HG02588 (cell line): ENCODE measurements at regions not wholly inside any gene's neighbourhood (a gene's known extent, or its start where the extent isn't known, plus 50 kb on each side); places are given as distances from the start of the nearest gene placed in this dataset.
"Not testable (repeated sequence)": the region's sequence is repeated elsewhere in the genome, so short reads cannot be mapped to it uniquely, and the experiment has no call there.

Experiments used
- ATAC-seq: cut with Tn5 transposase; IDR thresholded peaks from one replicate; pipeline ENCODE4 v1.9.1; 2021; ENCODE audit warnings: mild to moderate bottlenecking, moderate library complexity; ENCODE audit not compliant: unreplicated experiment

DNA sequence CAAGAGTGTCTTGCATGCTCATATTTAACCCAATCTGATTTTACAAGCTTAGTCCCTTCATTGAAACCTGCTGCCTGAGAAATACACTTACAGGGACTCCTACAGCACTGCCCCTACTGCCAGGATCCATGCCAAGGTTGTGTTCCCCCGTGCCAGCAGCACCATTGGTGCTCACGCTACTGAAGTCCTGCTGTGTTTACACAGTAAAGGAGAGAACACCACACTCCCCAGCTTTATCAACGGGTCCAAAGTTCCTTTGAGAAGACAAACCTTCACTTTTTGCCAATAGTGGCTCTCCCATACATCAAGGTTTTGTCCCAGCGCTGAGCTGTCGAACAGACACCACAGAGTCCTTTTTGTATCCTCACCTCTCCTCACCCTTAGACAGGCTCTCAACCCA, 155.1 kb upstream of the WWC1 start:
- ATAC-seq, result peak; percentile 2

DNA sequence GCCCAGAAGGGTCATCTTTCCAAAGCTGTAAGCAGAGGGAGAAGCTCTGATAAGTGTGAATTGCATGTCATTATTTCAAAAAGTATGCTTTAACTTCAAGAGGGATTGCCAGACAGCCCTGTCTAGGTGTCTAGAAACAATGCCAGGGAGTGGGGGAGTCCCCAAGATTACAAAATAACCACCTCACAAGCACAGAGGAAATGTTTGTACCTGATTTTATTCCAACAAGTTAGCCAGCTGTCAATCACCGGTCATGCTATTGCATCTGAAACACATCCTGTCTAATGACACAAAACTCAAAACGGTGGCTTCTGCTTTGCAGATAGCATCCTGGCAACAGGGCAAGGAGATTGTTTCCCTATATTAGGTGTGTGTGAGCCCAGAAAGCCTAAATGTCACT, 154.2 kb upstream of the WWC1 start:
- ATAC-seq, result no peak

DNA sequence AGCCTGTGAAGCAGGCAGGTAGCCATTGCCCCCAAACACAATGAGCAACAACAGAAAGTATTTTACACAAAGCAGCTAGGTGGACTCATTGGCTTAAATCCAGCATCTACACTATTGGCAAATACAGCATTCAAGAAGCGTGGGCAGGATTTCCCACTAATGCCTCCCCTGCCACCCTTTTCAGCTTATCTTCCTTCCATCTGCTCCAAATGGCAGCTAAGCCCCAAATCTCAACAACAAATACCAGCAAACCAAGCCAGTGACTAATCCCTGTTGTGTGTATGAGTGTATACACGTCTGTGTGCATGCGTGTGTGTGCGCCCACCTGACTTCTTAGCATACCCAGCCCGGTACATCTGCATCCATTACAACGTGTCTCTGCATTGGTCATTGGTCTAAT, 151.2 kb upstream of the WWC1 start:
- ATAC-seq, result no peak

DNA sequence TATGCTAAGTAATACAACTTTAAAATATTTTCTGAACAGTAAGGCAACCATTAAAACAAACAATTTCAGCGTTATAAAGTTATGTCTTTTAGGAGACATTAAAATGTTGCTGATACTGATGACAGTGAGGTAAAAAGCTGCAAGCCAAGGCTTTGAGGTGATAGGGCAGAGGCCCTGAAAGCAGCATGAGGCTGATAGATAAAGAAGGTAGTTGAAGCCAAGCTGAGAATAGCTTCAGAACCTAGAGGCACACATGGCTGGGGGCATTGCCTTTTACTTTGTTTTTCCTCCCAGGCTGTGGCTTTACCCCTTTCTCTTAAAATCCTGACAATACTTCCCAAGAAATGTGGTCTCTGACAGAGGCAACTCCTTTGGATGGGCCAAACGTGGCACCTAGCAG, 149.0 kb upstream of the WWC1 start:
- ATAC-seq, result no peak

DNA sequence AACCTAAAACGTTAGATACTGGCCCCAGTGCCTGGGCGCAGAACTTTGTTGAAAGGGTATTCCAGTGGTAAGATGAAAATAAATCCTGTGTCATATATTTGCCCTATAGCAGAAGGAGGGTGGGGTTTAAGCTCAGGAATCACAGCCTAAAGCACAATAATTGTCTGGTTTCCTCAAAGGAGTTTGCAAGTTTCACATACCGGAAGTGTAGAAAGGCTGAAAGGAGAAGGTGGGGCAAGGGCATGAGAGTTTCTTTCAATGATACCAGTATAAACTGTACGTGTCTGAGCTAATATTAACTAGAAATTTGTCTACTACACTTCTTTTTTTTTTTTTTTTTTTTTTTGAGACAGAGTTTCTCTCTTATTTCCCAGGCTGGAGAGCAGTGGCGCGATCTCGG, 147.9 kb upstream of the WWC1 start:
- not testable (repeated sequence) for ATAC-seq

DNA sequence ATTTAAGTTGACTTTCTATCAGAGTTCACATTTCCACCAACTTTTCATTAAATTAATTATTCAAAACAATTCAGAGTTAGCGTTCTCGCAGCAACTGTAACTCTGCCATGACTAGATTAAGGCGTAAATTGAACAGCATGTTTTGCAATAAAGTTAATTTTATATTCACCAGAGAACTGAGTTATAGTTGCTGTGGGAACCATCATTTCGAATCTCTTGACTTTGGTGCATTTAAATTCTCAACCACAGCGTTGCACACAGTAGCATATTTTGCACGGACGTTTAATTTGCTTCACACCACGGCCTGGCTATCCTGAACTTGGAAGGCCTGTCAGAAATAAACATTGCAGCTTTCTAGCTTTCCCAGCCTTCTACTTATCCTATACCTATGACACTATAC, 144.3 kb upstream of the WWC1 start:
- no peak for ATAC-seq

DNA sequence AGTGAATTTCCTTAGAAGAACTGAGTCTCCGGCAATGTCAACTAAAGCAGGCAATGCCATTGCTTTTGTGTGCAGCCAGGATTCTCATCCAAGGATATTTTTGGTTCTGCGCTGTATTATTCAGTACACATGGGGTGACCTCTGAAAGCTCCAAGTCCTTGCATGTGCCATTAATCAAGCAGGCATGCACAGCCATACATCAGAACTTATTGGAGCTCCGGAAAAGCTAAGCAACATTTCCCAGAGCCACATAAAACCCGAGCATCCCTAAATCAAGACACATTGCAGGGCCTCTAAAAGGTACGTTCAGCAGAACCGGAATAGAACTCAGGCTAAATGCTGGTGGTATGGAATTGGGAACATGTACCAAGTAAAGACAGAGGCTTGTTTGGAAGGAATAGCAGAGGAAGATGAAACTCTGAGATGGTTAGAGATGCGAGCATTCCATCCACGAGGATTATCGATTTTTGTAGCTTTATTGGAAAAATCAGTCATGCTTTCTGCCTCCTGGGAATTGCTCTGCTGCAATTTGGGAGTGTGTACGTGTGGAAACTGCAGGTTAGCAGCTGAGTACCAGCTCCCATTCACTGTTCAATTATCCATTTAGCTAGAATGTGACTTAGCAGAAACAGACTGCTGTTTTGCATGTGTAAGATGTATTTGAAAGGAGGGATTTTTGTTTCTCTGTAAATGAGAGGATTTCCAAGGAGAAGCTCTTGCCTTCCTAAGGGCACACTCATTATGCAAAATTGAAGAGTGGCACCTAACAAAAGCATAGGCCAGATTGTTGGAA, 143.7 kb upstream of the WWC1 start:
- no peak for ATAC-seq

DNA sequence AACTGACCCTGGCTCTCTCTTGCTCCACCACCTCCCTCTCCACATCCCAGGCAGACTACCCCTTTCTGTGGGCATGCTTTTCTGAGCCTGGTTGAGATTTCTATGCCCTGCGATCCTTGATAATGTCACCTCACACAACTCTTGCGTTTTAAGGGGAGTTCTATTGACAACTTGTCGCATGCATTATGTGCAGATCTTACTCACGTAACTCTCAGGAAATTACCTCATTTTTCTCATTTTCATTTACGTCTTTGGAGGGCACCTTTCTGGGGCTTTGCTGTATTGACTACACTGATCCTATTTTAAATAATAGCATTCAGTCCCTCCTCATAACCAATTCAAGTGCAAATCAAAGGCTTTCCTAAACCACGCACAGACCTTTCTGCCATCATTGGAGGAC, 140.4 kb upstream of the WWC1 start:
- no peak for ATAC-seq

DNA sequence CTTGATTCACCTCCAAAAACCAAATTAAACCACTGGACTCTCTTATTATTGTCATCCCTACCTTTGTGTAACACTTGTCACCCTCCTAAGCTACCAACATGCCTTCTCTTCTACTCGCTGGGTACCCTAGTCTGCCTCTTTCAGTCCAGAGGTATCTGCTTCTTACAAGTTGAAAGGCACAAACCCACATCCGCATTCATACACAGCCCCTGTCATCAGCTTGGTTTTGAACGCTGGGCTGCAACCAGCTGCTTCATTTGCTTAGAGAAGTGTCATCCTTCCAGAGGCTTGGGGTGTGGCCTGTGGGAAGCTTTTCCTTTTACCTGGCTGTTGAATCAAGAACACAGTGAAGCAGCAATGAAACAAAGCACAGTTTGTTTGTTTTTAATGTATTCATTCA, 138.8 kb upstream of the WWC1 start:
- ATAC-seq, result no peak

DNA sequence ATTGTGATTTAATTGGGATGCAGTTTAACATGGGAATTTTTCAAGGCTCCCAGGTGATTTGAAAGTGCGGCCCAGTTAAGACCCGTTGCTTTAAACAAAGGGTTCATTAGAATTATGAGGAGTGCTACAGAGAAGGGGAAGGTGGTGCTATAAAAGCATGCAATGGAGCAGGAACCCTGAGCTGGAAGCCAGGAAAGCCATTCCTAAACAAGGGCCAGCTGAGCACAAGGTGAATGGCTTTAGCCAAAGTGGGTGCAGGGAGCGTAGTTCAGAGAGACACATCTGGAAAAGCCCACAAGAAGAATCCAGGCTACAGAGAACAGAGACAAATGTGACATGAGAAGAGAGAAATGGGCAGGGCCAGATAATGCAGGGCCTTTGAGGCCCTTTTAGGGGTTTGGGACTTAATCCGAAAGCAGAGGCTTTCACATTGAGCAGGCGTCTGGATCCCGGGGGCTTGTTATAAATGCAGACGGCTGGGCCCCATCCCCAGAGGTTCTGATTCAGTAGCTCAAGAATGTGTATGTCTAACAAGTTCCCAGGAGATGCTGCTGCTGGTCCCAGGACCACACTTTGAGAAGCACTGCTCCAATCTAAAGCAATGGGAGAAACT, 138.1 kb upstream of the WWC1 start:
- ATAC-seq, result no peak

DNA sequence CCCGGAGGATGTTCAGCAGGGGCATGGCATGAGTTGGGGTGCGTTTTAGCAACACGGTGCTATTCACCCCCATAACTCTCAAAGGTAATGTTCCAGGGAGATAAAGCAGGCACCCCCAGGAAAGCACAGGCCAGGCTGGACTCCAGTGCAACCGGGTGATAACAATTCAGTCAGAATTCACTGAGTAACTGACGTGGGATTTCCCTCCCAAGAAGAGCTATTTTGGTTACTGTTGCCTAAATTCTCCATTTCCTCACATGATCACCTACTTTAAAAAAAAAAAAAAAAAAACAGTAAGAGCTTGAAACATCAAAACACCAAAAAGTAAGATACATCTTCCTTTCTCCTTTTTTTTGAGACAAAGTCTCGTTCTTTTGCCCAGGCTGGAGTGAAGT, 137.6 kb upstream of the WWC1 start:
- ATAC-seq, result no peak

DNA sequence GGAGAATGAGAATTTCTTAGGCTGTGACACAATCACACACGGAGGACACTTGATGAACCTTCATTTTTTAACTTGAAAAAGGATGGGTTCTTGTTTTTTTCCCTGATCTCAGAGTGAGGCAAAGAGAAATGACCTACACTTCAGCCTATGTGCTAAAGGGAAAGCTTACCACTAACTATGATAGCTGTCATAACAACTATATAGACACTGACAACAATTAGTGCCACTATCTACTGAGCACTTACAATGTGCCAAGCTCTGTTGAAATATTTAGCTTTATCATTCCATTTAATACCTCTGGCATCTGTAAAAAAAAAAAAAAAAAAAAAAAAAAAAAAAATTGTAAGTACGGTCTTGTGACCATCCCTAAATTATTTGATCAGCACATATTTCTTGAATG, 135.9 kb upstream of the WWC1 start:
- no peak for ATAC-seq

DNA sequence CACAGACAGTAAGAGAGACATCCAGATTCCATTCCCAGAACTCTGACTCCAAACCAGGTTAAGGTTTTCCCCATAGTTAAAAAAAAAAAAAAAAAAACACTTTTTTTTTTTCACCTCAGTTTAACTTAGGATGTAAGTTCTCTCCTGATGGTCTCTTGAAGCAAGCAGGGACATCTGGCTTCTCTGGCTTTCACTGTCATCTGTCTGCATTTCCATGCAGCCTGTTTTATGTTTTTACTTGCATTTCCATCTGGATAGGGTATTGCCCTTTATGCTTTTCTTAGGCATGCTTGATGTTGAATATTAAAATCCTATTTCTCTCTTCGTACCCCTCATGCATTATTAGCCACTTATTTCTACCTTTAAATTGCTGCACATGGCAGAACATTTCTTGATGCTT, 135.3 kb upstream of the WWC1 start:
- no peak for ATAC-seq

DNA sequence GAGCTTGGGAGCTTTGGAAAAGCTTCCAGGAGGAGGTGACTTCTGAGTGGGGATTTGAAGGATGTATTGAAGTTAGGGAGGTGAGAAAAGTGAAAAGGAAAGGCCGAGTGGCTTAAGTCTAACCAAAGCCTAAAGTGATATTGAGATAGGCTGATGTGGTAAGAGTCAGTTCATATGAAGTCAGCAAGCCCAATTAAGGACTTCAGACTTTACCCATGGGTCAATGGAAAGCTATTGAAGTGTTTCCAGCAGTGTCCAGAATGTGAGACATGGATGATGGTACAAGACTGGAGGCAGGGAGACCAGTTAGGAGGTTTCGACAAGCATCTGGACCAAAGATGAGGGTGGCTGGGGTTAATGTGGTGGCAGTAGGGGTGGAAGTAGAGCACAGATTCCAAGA, 134.3 kb upstream of the WWC1 start:
- ATAC-seq, result no peak

DNA sequence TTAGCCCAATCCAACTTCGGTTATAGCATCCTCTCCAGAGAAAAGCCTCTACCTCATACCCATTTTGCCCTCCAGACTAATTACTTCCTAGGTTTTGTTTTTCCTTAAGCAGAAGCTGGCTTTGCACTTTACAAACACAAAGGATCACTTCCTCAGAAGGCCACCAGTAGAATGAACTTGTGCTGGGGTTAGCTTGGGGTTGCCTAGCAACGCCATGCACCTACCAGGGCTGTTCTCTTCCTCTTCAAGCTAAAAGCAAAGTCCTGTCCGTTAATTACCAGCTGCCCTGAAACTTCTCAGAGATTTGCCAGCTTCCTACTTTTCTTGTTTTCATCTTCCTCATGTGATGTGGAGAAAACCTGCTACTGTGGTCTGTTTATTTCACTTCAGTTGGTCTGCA, 132.0 kb upstream of the WWC1 start:
- no peak for ATAC-seq

DNA sequence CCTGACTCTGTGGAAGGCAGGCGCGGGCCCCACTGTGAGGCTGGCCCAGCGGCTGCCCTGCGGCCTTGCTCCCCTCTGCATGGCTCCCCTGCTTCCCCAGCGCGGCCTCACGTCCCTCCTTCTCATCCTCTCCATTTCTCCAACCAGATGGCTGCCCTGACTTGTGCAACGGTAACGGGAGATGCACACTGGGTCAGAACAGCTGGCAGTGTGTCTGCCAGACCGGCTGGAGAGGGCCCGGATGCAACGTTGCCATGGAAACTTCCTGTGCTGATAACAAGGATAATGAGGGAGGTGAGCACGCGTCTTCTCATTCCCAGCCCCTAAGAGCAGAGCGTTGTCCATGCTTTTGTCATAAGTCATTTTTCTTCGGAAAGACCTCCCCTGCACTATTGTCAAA, 129.0 kb upstream of the WWC1 start:
- no peak for ATAC-seq

DNA sequence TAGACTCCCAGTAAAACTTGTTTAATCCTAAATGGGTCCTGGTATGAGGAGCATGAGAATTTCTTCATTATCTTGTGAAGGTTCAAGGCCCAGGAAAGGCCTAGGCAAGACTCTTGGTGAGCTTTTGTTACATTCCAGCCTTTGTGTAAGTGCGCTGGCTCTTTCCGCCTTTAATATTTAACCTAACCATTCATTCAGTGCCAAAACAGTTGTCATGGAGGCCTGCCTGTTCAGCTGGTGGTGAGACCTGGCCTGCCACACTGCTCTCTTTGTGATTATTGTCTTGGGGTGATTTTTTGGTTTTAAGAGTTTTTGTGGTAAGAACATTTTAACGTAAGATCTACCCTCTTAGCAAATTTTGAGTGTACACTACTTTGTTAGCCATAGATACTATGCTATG, 127.5 kb upstream of the WWC1 start:
- no peak for ATAC-seq

DNA sequence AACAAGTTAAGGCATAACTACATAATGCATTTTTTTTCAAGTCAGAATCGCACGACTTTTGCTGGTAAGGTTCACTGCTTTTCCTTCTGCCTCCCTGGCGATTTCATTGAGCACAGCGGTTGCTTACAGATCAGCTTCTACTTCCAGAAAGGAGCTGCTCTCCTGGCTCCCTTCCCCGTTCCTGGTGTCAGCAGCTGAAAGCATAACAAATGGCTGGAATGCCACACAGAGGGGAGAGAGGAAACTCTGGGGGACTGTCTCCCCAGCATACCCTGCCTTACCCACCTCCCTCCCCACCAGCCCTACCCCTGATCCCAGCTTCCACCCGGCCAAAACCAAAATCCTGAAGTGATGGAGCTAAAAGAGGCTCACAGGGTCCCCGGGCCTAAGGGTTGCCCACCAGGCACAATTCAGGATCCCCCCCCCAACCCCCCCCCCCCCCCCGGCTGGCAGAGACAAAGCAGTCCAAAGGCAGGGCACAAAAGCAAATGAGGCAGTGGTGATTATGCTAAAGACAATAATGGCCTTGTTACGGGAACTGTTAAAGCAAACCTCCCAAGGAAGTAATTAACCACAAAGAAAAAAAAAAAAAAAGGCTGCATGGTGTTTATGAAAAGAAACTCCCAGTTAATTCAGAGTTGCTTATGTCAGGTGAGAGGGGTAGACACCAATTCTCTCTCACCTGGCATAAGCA, 126.1 kb upstream of the WWC1 start:
- no peak for ATAC-seq

DNA sequence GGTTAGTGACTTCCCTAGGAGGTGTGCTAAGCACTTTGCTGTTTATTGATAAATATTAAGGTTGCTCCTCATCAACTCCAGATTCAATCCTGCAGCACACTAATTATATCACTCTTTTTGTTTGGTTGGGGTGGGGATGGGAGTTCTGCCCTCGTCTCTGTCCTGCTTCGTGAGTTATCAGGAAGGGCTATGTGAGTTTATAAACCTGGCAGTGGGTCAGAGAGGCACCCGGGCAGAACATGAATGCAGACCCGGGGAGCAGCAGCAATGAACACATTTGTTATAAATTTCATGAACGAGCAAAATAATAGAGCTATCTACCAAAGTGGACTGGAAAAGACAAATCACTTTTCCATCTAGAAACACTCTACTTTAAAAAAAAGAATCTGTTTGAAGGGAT, 125.5 kb upstream of the WWC1 start:
- ATAC-seq, result no peak

DNA sequence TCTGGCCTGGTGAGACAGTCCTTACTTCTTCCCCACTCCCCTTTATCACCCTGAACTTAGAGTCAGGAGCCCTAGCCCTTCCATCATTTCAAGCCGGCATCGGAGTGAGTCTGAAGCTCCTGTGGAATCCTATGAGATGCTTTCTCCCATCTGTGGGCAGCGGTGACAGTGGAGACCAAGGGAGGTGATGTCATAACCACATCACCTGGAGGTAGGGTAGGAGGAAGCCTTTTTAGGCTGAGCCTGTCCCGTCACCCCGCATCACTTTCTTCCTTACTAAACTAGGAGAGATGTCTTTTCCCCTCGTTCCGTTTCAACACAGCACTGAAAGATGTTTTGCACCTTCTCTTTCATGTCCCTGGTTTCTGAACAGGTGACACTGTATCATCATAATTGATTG, 124.1 kb upstream of the WWC1 start:
- ATAC-seq, result no peak

DNA sequence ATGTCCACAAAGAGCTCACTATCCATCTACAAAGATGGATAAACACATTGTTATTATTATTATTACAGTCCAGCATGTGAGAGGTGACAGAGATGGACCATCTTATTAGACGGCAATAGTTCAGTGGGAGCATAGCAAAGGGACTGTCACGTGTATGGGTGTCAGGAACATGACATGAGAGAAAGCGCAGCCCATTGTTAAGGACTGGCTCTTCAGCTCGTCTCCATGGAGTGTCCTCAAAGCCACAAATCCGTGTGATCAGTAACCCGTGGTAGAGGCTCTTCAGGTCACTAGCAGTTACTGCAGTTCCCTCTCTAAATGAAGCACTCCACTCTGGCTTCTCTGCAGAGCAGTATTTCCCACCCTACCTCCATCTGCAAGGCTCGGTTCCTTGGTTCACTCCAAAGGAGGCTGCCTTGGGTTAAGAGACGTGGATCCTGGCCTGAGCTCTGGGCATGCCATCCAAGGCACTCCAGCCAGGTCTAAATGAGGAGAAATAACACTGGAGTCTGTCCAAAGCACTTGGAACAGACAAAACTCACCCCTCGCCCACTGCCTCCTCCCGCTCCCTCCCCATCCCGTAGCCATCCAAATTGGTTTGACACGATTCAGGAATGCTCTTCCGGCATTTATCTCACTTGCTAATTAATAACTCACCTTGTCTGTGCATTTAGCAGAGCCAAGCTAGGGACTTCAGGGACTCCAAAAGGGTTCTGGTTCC, 122.3 kb upstream of the WWC1 start:
- ATAC-seq, result no peak

DNA sequence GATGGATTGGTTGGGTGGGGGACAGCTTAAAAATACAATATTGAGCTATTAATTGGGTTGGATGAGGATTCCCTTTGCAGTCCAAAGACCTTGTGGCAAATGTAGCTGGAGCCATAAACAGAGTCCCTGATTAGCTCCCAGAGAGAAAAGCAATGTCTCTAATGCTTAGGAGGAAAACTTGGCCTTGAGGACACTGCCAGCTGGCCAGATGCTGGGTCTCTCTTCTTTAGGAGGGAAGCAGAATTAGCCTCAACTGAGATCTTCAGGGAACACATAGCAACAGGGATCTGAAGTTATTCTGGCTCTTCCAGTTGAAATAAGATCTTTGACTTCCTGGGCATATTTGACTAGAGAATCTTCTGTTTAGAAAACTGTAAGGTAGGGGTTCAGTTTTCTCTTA, 121.7 kb upstream of the WWC1 start:
- ATAC-seq, result no peak
